Midbrain (tissue), 1 donor: ENCODE measurements at regions not wholly inside any gene's neighbourhood (a gene's known extent, or its start where the extent isn't known, plus 50 kb on each side); places are given as distances from the start of the nearest gene placed in this dataset.
"Not testable (repeated sequence)": the region's sequence is repeated elsewhere in the genome, so short reads cannot be mapped to it uniquely, and the experiment has no call there.

Experiments
- DNase-seq: peaks from one replicate; lab custom pipeline; 2025; lab: John Stamatoyannopoulos, UW

- DNase-seq: no peak
Measured at GRCh38 chr13:78138756-78139155, 220.1 kb upstream of the EDNRB start.

- peak; percentile 77 for DNase-seq
Measured at GRCh38 chr13:78137404-78138142, 218.9 kb upstream of the EDNRB start.

- DNase-seq: no peak
Measured at GRCh38 chr13:78136966-78137365, 218.3 kb upstream of the EDNRB start.

- DNase-seq: no peak
Measured at GRCh38 chr13:78133511-78133910, 214.9 kb upstream of the EDNRB start.

GRCh38 chr13:78131811-78132210 lies 213.2 kb upstream of the EDNRB start:
- no peak for DNase-seq

GRCh38 chr13:78131346-78131745 lies 212.7 kb upstream of the EDNRB start:
- no peak for DNase-seq

- no peak for DNase-seq
Measured at GRCh38 chr13:78129823-78130222, 211.2 kb upstream of the EDNRB start.

GRCh38 chr13:78129359-78129758 lies 210.7 kb upstream of the EDNRB start:
- no peak for DNase-seq

GRCh38 chr13:78121459-78122348 lies 203.1 kb upstream of the EDNRB start:
- peak; percentile 78 for DNase-seq

- DNase-seq: no peak
Measured at GRCh38 chr13:78121001-78121400, 202.4 kb upstream of the EDNRB start.

GRCh38 chr13:78120144-78120543 lies 201.5 kb upstream of the EDNRB start:
- not testable (repeated sequence) for DNase-seq

- not testable (repeated sequence) for DNase-seq
Measured at GRCh38 chr13:78117070-78117469, 198.4 kb upstream of the EDNRB start.

GRCh38 chr13:78105656-78106055 lies 187.0 kb upstream of the EDNRB start:
- no peak for DNase-seq

- DNase-seq: no peak
Measured at GRCh38 chr13:78103936-78104335, 185.3 kb upstream of the EDNRB start.

GRCh38 chr13:78102741-78103140 lies 184.1 kb upstream of the EDNRB start:
- no peak for DNase-seq

- no peak for DNase-seq
Measured at GRCh38 chr13:78102121-78102677, 183.6 kb upstream of the EDNRB start.

GRCh38 chr13:78100486-78100885 lies 181.9 kb upstream of the EDNRB start:
- DNase-seq: no peak

GRCh38 chr13:78098249-78098648 lies 179.6 kb upstream of the EDNRB start:
- DNase-seq: no peak

- no peak for DNase-seq
Measured at GRCh38 chr13:78096221-78096620, 177.6 kb upstream of the EDNRB start.

- DNase-seq: no peak
Measured at GRCh38 chr13:78087966-78088678, 169.5 kb upstream of the EDNRB start.

GRCh38 chr13:78085434-78086225 lies 167.0 kb upstream of the EDNRB start:
- no peak for DNase-seq
